H1 (cell line): ENCODE measurements at regions not wholly inside any gene's neighbourhood (a gene's known extent, or its start where the extent isn't known, plus 50 kb on each side); places are given as distances from the start of the nearest gene placed in this dataset.

Source experiments
- CTCF ChIA-PET: fragments of 300-600 bp; sonication (Branson Sonifier 250); formaldehyde crosslinking; loops from one replicate; lab custom pipeline; 2021; ENCODE audit not compliant: partially characterized antibody; lab: Charles Lee
- POLR2A ChIA-PET: fragments of 300-600 bp; sonication (Branson Sonifier 250); formaldehyde crosslinking; loops from one replicate; lab custom pipeline; 2021; ENCODE audit warnings: inconsistent platforms; ENCODE audit not compliant: partially characterized antibody; lab: Charles Lee
- DNase-seq, 2 experiments: peaks; one replicate each; pipeline versions ENCODE4 v3.0.0 to v3.0.0-alpha.2; 2010 to 2022; ENCODE audit warnings: low spot score in 2 of 2, low read depth in 1 of 2, mixed read lengths in 1 of 2
- FAIRE-seq: peaks from 2 replicates; lab custom pipeline; 2011; peaks lifted over from hg19 to GRCh38; lab: Jason Lieb, UNC
- H2AFZ ChIP-seq: 2 replicates; pipeline ENCODE4 v1.8.1; 2012; ENCODE audit warnings: low read length, inconsistent platforms
- H2AK5ac ChIP-seq: 2 replicates; pipeline ENCODE4 v1.6.1; 2013; ENCODE audit warnings: low read depth, low read length
- H2BK120ac ChIP-seq: replicated peaks from 2 replicates; pipeline ENCODE3; 2013; ENCODE audit warnings: low read depth, low read length, inconsistent platforms
- H2BK12ac ChIP-seq: 2 replicates; pipeline ENCODE4 v1.6.1; 2013; ENCODE audit warnings: low read depth, low read length
- H2BK15ac ChIP-seq: 2 replicates; pipeline ENCODE4 v1.6.1; 2013; ENCODE audit warnings: low read length
- H2BK20ac ChIP-seq: 2 replicates; pipeline ENCODE4 v1.6.1; 2013; ENCODE audit warnings: low read length
- H2BK5ac ChIP-seq: 2 replicates; pipeline ENCODE4 v1.6.1; 2013; ENCODE audit warnings: low read depth, low read length
- H3K14ac ChIP-seq: 2 replicates; pipeline ENCODE4 v1.6.1; 2013; ENCODE audit warnings: inconsistent platforms; ENCODE audit not compliant: insufficient read length
- H3K18ac ChIP-seq: 2 replicates; pipeline ENCODE4 v1.6.1; 2013; ENCODE audit warnings: low read length; ENCODE audit errors: extremely low read depth
- H3K23ac ChIP-seq: 2 replicates; pipeline ENCODE4 v1.6.1; 2013; ENCODE audit warnings: inconsistent platforms; ENCODE audit not compliant: insufficient read length
- H3K23me2 ChIP-seq: 2 replicates; pipeline ENCODE4 v1.6.1; 2013; ENCODE audit warnings: low read depth, low read length
- H3K27ac ChIP-seq: 2 replicates; pipeline ENCODE4 v1.6.1; 2011; ENCODE audit warnings: low read depth, low read length, inconsistent platforms
- H3K27me3 ChIP-seq, 4 experiments: replicated peaks in 1 of 4; 1 replicate in 1 of 4; 2 replicates in 3 of 4; pipeline versions ENCODE4 v1.6.1 to v1.8.1; 2011 to 2013; ENCODE audit warnings: low read length in 3 of 4, mild to moderate bottlenecking in 3 of 4, inconsistent platforms in 2 of 4, mixed read lengths in 2 of 4, moderate library complexity in 1 of 4; ENCODE audit not compliant: control insufficient read depth in 3 of 4, insufficient read depth in 3 of 4; ENCODE audit errors: extremely low read depth in 1 of 4
- H3K36me3 ChIP-seq, 4 experiments: 2 replicates each; pipeline versions ENCODE4 v1.6.1 to v1.8.1; 2011 to 2013; ENCODE audit warnings: mild to moderate bottlenecking in 4 of 4, low read length in 3 of 4, moderate library complexity in 2 of 4, control low read depth in 1 of 4, inconsistent platforms in 1 of 4; ENCODE audit not compliant: insufficient read depth in 4 of 4, control insufficient read depth in 2 of 4
- H3K4ac ChIP-seq: replicated peaks from 2 replicates; pipeline ENCODE3; 2013; ENCODE audit warnings: low read length, low read depth, mixed read lengths, inconsistent platforms; ENCODE audit not compliant: insufficient read length
- H3K4me1 ChIP-seq, 4 experiments: replicated peaks in 1 of 4; 1 replicate in 1 of 4; 2 replicates in 3 of 4; pipeline versions ENCODE4 v1.6.1 to v1.8.1; 2011 to 2013; ENCODE audit warnings: low read length in 3 of 4, inconsistent platforms in 2 of 4, mixed read lengths in 1 of 4; ENCODE audit not compliant: insufficient read depth in 4 of 4, control insufficient read depth in 3 of 4
- H3K4me2 ChIP-seq, 2 experiments: 2 replicates each; pipeline versions ENCODE4 v1.6.1 to v1.8.1; 2011 to 2013; ENCODE audit warnings: low read depth in 2 of 2, low read length in 2 of 2, control low read depth in 1 of 2, inconsistent platforms in 1 of 2, mild to moderate bottlenecking in 1 of 2; ENCODE audit not compliant: insufficient read depth in 1 of 2
- H3K4me3 ChIP-seq, 4 experiments: fragments of 200-600, 300-600 bp in 1 of 4; sonication (generic), shearing (Covaris generic), sonication (Bioruptor Twin) in 1 of 4; 2 replicates each; pipeline versions ENCODE4 v1.5.1 to v1.8.1; 2011 to 2016; ENCODE audit warnings: low read length in 4 of 4, low read depth in 3 of 4, control low read depth in 2 of 4, inconsistent platforms in 2 of 4, mild to moderate bottlenecking in 2 of 4, mixed read lengths in 1 of 4, moderate library complexity in 1 of 4; ENCODE audit not compliant: insufficient read depth in 2 of 4; ENCODE audit errors: extremely low read depth in 1 of 4
- H3K56ac ChIP-seq: replicated peaks from 2 replicates; pipeline ENCODE3; 2013; ENCODE audit warnings: low read depth, mild to moderate bottlenecking, mixed read lengths, low read length, inconsistent platforms; ENCODE audit not compliant: insufficient read length
- H3K79me1 ChIP-seq: 2 replicates; pipeline ENCODE4 v1.6.1; 2013; ENCODE audit warnings: low read depth, low read length, control low read depth
- H3K79me2 ChIP-seq, 2 experiments: 2 replicates each; pipeline versions ENCODE4 v1.6.1 to v1.8.1; 2012 to 2013; ENCODE audit warnings: low read length in 2 of 2, mild to moderate bottlenecking in 2 of 2, inconsistent platforms in 1 of 2; ENCODE audit not compliant: insufficient read depth in 2 of 2, control insufficient read depth in 1 of 2
- H3K9ac ChIP-seq, 4 experiments: replicated peaks in 1 of 4; 1 replicate in 1 of 4; 2 replicates in 3 of 4; pipeline versions ENCODE4 v1.6.1 to v1.8.1; 2011 to 2013; ENCODE audit warnings: low read depth in 3 of 4, low read length in 3 of 4, control low read depth in 2 of 4, mild to moderate bottlenecking in 2 of 4, moderate library complexity in 2 of 4, inconsistent platforms in 1 of 4; ENCODE audit errors: extremely low read depth in 1 of 4
- H3K9me3 ChIP-seq, 2 experiments: 2 replicates each; pipeline versions ENCODE4 v1.6.1 to v1.8.1; 2012 to 2013; ENCODE audit warnings: mild to moderate bottlenecking in 2 of 2, moderate library complexity in 2 of 2, control low read depth in 1 of 2, inconsistent platforms in 1 of 2, low read depth in 1 of 2, low read length in 1 of 2, mixed read lengths in 1 of 2; ENCODE audit not compliant: insufficient read depth in 2 of 2
- H4K20me1 ChIP-seq, 2 experiments: replicated peaks in 1 of 2; 2 replicates each; pipeline versions ENCODE3 to v1.8.1; 2011 to 2013; ENCODE audit warnings: inconsistent platforms in 2 of 2, low read length in 2 of 2, mild to moderate bottlenecking in 1 of 2; ENCODE audit not compliant: insufficient read depth in 2 of 2, control insufficient read depth in 1 of 2
- H4K5ac ChIP-seq: 2 replicates; pipeline ENCODE4 v1.6.1; 2013; ENCODE audit warnings: low read length, low read depth, mixed read lengths, inconsistent platforms; ENCODE audit not compliant: insufficient read length
- H4K8ac ChIP-seq: 2 replicates; pipeline ENCODE4 v1.8.0; 2013; ENCODE audit warnings: mild to moderate bottlenecking, moderate library complexity, low read length, inconsistent platforms; ENCODE audit not compliant: insufficient read depth; ENCODE audit errors: extremely low read depth
- H4K91ac ChIP-seq: replicated peaks from 2 replicates; pipeline ENCODE3; 2013; ENCODE audit warnings: low read length, mixed read lengths, inconsistent platforms; ENCODE audit not compliant: insufficient read length
- CBX5 ChIP-seq: fragments of 300-800, 300-1000 bp; sonication (generic); IDR thresholded peaks from 2 replicates; pipeline ENCODE4 v1.7.1; 2016; ENCODE audit warnings: antibody characterized with exemption, low read length, low read depth
- CBX8 ChIP-seq: fragments of 300-800, 300-1000 bp; sonication (generic); IDR thresholded peaks from 2 replicates; pipeline ENCODE4 v1.7.1; 2016; ENCODE audit warnings: low read depth, low read length, borderline replicate concordance
- CHD2 ChIP-seq: IDR thresholded peaks from 2 replicates; pipeline ENCODE4 v1.6.1; 2012; ENCODE audit warnings: low read length, improper control_type of control experiment
- GABPA ChIP-seq: IDR thresholded peaks from 2 replicates; pipeline ENCODE4 v1.6.1; 2011; ENCODE audit warnings: mild to moderate bottlenecking, low read length, moderate library complexity, borderline replicate concordance; ENCODE audit not compliant: insufficient read depth
- HDAC2 ChIP-seq, 2 experiments: fragments of 300-600 bp in 1 of 2; sonication (generic) in 1 of 2; IDR thresholded peaks; 2 replicates each; pipeline ENCODE4 v1.6.1; 2011 to 2012; ENCODE audit warnings: low read depth in 2 of 2, low read length in 2 of 2, mild to moderate bottlenecking in 2 of 2, moderate library complexity in 2 of 2, borderline replicate concordance in 1 of 2, inconsistent platforms in 1 of 2
- NANOG ChIP-seq: IDR thresholded peaks from 2 replicates; pipeline ENCODE4 v1.6.1; 2011; ENCODE audit warnings: low read length, low read depth, mild to moderate bottlenecking, inconsistent platforms; ENCODE audit not compliant: insufficient read depth, poor library complexity, severe bottlenecking
- NRF1 ChIP-seq: IDR thresholded peaks from 2 replicates; pipeline ENCODE4 v1.6.1; 2011; ENCODE audit warnings: mild to moderate bottlenecking, low read depth, low read length, improper control_type of control experiment
- POLR2AphosphoS5 ChIP-seq: IDR thresholded peaks from 2 replicates; pipeline ENCODE4 v1.6.1; 2011; ENCODE audit warnings: low read depth, low read length
- RBBP5 ChIP-seq: IDR thresholded peaks from 2 replicates; pipeline ENCODE4 v1.7.1; 2012; ENCODE audit warnings: low read depth, mild to moderate bottlenecking, inconsistent platforms, low read length, moderate library complexity, borderline replicate concordance
- SIRT6 ChIP-seq: IDR thresholded peaks from one replicate; pipeline ENCODE4 v1.7.1; 2012; ENCODE audit warnings: low read length, inconsistent platforms
- SP4 ChIP-seq: IDR thresholded peaks from 2 replicates; pipeline ENCODE4 v1.6.1; 2012; ENCODE audit warnings: low read length, inconsistent platforms
- YY1 ChIP-seq: IDR thresholded peaks from 2 replicates; pipeline ENCODE4 v1.6.1; 2011; ENCODE audit warnings: low read depth, mild to moderate bottlenecking, low read length
- ZNF274 ChIP-seq: IDR thresholded peaks from 2 replicates; pipeline ENCODE4 v1.7.0; 2012; ENCODE audit warnings: low read length, borderline replicate concordance; ENCODE audit errors: extremely low read depth
- WGBS, 2 experiments: shearing (Covaris generic) in 1 of 2; methylation state at CpG; one replicate each; pipeline versions ENCODE4 v1.1.6 to v1.1.7; 2013 to 2015; ENCODE audit warnings: low lambda C conversion rate in 2 of 2, mixed read lengths in 2 of 2, inconsistent platforms in 1 of 2, low coverage in 1 of 2, missing lambda C conversion rate in 1 of 2; ENCODE audit not compliant: insufficient replicate concordance in 2 of 2, insufficient coverage in 1 of 2, insufficient read length in 1 of 2; ENCODE audit errors: extremely low coverage in 1 of 2, missing lambda C conversion rate in 1 of 2; 5-methylcytosine and 5-hydroxymethylcytosine counted together

- H3K9me3 ChIP-seq: no peaks in the 10 kb centered on the region
- no peaks in the 10 kb centered on the region for H3K23me2 ChIP-seq
- no peaks in the 10 kb centered on the region for H3K79me1 ChIP-seq
- no peak overlapping the region for H2AK5ac ChIP-seq
- H3K27ac ChIP-seq: no peak overlapping the region
- no peak overlapping the region for H4K91ac ChIP-seq
- FAIRE-seq: no peak
- no peak overlapping the region for H2BK15ac ChIP-seq
- H3K4me2 ChIP-seq: no peak overlapping the region
- no peak overlapping the region; the same call in 1 of the 2 replicates for H2AFZ ChIP-seq
- H2BK20ac ChIP-seq: no peak overlapping the region
- no peak overlapping the region for H2BK120ac ChIP-seq
- H3K14ac ChIP-seq: no peak overlapping the region
- ChIA-PET CTCF (interaction anchor here (0.6 to 1.3 kb wide), 2 partner anchors 181 to 563 kb away, joined by 3 to 5 read pairs; no protein-coding TSS in a partner anchor), POLR2A (no interaction called here)
- no peak overlapping the region for H3K9ac ChIP-seq
- no peak overlapping the region for H2BK5ac ChIP-seq
- H3K4me3 ChIP-seq: no peak overlapping the region
- H3K79me2 ChIP-seq: no peaks in the 10 kb centered on the region
- H3K36me3 ChIP-seq: no peaks in the 10 kb centered on the region; a peak in 1 of 8 replicates
- H4K5ac ChIP-seq: no peak overlapping the region
- H3K18ac ChIP-seq: no peak overlapping the region
- H3K27me3 ChIP-seq: no peaks in the 10 kb centered on the region
- H3K23ac ChIP-seq: no peak overlapping the region
- H4K8ac ChIP-seq: no peak overlapping the region
- no peak overlapping the region for H3K4ac ChIP-seq
- no peak for TF ChIP-seq NANOG
- no peak for TF ChIP-seq NRF1
- no peak for TF ChIP-seq POLR2AphosphoS5
- TF ChIP-seq ZNF274: no peak
- no peak for TF ChIP-seq SIRT6
- no peak for TF ChIP-seq YY1
- no peak for TF ChIP-seq HDAC2 (IDR thresholded peaks at IDR 0.05; ENCODE audit: borderline replicate concordance in 1 of 2, low read depth in 2 of 2, low read length in 2 of 2)
- no peak for TF ChIP-seq CBX8
- no peak for TF ChIP-seq GABPA
- TF ChIP-seq CBX5: no peak
- TF ChIP-seq CHD2: no peak
- TF ChIP-seq RBBP5: no peak
- TF ChIP-seq SP4: no peak
- TF ChIP-seq, all 59 proteins: peak for 0
- H3K4me1 ChIP-seq: no peaks in the 10 kb centered on the region; a peak in 1 of 7 replicates
- H4K20me1 ChIP-seq: no peaks in the 10 kb centered on the region
- no peak overlapping the region for H2BK12ac ChIP-seq
- no peak for DNase-seq
- WGBS, 2 experiments: 95% methylated on average over 4 of the region's 4 CpGs; no CpG with 5 or more reads in 1 of the 2 experiments
- H3K56ac ChIP-seq: no peak overlapping the region
These were observed 147.1 kb upstream of the NRBF2 start for GRCh38 chr10:62985807-62986600.
